ENCODE measurements at regions not wholly inside any gene's neighbourhood (a gene's known extent, or its start where the extent isn't known, plus 50 kb on each side); places are given as distances from the start of the nearest gene placed in this dataset.

GRCh38 chr22:27133019-27133431, 475.6 kb downstream of the MIAT start:
- H3K4me1 Mint-ChIP-seq = peaks cover 2 to 12% of the 10 kb centered on the region in 2 experiments; a peak in 3 of 4 replicates
- no peak overlapping the region for H2BK5ac ChIP-seq (ENCODE audit: insufficient read length, low read length)
- H4K91ac ChIP-seq (ENCODE audit: insufficient read length, low read depth, low read length) = no peak overlapping the region
- H3K4me1 ChIP-seq (ENCODE audit: insufficient read depth, low read length) = 0 out of 2 replicates have a peak, but pooled peaks cover 2% of the 10 kb centered on the region
- no CpG with 5 or more reads among the region's 10 CpGs for WGBS (ENCODE audit: extremely low coverage, insufficient read length, low lambda C conversion rate)
- no peak overlapping the region for H2BK15ac ChIP-seq (ENCODE audit: low read depth, low read length)
- H3K79me1 ChIP-seq (ENCODE audit: insufficient read depth, low read depth, low read length, poor library complexity, severe bottlenecking) = no peaks in the 10 kb centered on the region
- no peak overlapping the region for H3K4me3 Mint-ChIP-seq
- H2AK5ac ChIP-seq (ENCODE audit: insufficient read length, low read length) = no peak overlapping the region
- peaks cover 0 to 8% of the 10 kb centered on the region in 2 experiments; a peak in 1 of 5 replicates for H3K9me3 Mint-ChIP-seq
- no peak overlapping the region for H3K9ac ChIP-seq (ENCODE audit: extremely low read depth, insufficient read length, low read length)
- no peak overlapping the region for H3K4me2 ChIP-seq (ENCODE audit: insufficient read depth, insufficient read length, low read length)
- no peak overlapping the region for H3K27ac ChIP-seq (ENCODE audit: insufficient read length, low read depth, low read length)
- no peak overlapping the region for H2BK120ac ChIP-seq (ENCODE audit: low read depth, low read length, poor library complexity, severe bottlenecking)
- H3K27ac Mint-ChIP-seq = no peak overlapping the region
- no peaks in the 10 kb centered on the region for H3K23me2 ChIP-seq (ENCODE audit: insufficient read length, low read depth, low read length, poor library complexity, severe bottlenecking)
- H3K18ac ChIP-seq (ENCODE audit: insufficient read length, low read depth, low read length) = no peak overlapping the region
- no peak overlapping the region for H2AFZ ChIP-seq (ENCODE audit: low read length)
- peaks cover 15% of the 10 kb centered on the region for H3K27me3 Mint-ChIP-seq (ENCODE audit: low read depth)
- no peaks in the 10 kb centered on the region for H3K79me2 ChIP-seq (ENCODE audit: insufficient read depth, low read length)
- DNase-seq = no peak
- no peak overlapping the region for H3K14ac ChIP-seq (ENCODE audit: insufficient read depth, low read length)
- TF ChIP-seq, protein P1, sequence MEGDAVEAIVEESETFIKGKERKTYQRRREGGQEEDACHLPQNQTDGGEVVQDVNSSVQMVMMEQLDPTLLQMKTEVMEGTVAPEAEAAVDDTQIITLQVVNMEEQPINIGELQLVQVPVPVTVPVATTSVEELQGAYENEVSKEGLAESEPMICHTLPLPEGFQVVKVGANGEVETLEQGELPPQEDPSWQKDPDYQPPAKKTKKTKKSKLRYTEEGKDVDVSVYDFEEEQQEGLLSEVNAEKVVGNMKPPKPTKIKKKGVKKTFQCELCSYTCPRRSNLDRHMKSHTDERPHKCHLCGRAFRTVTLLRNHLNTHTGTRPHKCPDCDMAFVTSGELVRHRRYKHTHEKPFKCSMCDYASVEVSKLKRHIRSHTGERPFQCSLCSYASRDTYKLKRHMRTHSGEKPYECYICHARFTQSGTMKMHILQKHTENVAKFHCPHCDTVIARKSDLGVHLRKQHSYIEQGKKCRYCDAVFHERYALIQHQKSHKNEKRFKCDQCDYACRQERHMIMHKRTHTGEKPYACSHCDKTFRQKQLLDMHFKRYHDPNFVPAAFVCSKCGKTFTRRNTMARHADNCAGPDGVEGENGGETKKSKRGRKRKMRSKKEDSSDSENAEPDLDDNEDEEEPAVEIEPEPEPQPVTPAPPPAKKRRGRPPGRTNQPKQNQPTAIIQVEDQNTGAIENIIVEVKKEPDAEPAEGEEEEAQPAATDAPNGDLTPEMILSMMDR (conservative IDR thresholded peaks at IDR 0.05) = no peak
- H3T11ph ChIP-seq (ENCODE audit: low read length) = no peak overlapping the region
- no peak overlapping the region for H3K23ac ChIP-seq (ENCODE audit: insufficient read length, low read depth, low read length)
- peaks cover 0 to 7% (median 0%) of the 10 kb centered on the region in 3 experiments; a peak in 2 of 7 replicates for H3K36me3 Mint-ChIP-seq (ENCODE audit: insufficient read depth in 1 of 3, low read depth in 3 of 3)
- H3K27me3 ChIP-seq (ENCODE audit: insufficient read depth, low read length) = no peaks in the 10 kb centered on the region
- no peaks in the 10 kb centered on the region for H4K20me1 ChIP-seq (ENCODE audit: control insufficient read depth, insufficient read depth, insufficient read length)
- no peak overlapping the region for H3K4ac ChIP-seq (ENCODE audit: low read depth, low read length)
- H3K9me3 ChIP-seq (ENCODE audit: control insufficient read depth, low read depth, low read length) = no peaks in the 10 kb centered on the region
- H2BK12ac ChIP-seq (ENCODE audit: insufficient read length, low read depth, low read length) = no peak overlapping the region
- H4K5ac ChIP-seq (ENCODE audit: insufficient read length, low read depth, low read length) = no peak overlapping the region
- no peak overlapping the region for H2BK20ac ChIP-seq (ENCODE audit: low read depth, low read length, poor library complexity, severe bottlenecking)
- no peak overlapping the region for H4K8ac ChIP-seq (replicated peaks; ENCODE audit: insufficient read length, low read depth, low read length)
- no peak overlapping the region for H3K56ac ChIP-seq (ENCODE audit: insufficient read length, low read depth, low read length)
